HG03432 (cell line): ENCODE measurements at regions not wholly inside any gene's neighbourhood (a gene's known extent, or its start where the extent isn't known, plus 50 kb on each side); places are given as distances from the start of the nearest gene placed in this dataset.

Source experiments
- ATAC-seq: cut with Tn5 transposase; IDR thresholded peaks from one replicate; pipeline ENCODE4 v1.9.1; 2021; ENCODE audit warnings: mild to moderate bottlenecking, moderate library complexity; ENCODE audit not compliant: unreplicated experiment

DNA sequence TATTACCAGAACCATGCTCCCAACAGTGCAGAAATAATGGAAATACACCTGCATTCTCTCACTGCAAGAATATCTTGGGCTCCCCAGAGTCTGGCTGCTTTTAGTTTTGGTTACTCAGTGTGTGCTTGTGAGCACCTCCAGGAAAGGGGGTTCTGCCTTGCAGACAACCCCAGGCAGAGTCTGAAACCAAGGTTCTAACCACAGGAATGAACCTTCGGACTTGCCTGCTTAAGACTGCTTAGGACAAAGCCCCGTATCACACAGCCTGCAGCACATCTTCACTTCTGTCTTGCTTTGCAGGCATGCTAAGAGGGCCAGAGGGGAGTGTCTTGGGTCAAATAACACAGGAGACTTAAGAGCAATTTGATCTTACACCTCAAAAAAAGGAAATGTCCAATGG, 94.8 kb upstream of the SPATA31C2 start:
- ATAC-seq: no peak

GRCh38 chr9:88230612-88231011, 92.3 kb upstream of the SPATA31C2 start:
- no peak for ATAC-seq

DNA sequence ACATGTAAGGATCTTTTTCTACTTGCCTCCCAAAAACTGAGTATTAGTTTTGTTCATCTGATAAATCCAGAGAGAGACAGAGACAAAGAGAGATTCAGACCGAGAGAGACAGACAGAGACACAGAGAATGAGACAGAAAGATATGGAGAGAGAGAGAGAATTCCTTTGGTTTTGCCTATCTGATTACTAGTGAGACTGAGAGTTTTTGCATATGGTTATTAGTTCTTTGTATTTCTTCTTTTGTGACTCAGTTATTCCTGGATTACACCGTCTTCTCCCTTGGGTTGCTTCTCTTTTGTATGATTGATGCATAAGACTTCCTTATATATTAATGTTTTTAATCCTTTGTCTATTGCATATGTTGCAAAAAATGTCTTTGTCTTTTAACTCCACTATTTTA, 91.2 kb upstream of the SPATA31C2 start:
- no peak for ATAC-seq

GRCh38 chr9:88224938-88225337, 86.7 kb upstream of the SPATA31C2 start:
- ATAC-seq: no peak

- ATAC-seq: no peak
Measured at GRCh38 chr9:88221105-88221504, 82.8 kb upstream of the SPATA31C2 start.

GRCh38 chr9:88220652-88221051, 82.4 kb upstream of the SPATA31C2 start:
- ATAC-seq: no peak

DNA sequence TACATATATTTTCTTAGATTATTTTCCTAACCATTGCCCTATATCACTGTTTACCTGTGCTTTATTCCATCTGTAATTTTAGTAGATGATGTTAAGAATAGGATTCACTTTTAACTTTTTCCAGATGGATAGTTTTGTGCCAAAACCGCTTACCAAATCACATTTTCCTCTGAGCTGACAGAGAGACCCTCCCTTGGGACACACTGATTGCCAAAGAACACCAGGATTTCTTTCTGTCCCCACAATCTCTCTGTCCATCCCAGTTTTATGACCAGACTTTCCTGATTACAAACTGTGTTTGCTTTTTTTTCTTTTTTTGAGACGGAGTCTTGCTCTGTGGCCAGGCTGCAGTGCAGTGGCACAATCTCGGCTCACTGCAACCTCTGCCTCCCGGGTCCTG, 81.3 kb upstream of the SPATA31C2 start:
- no peak for ATAC-seq

- no peak for ATAC-seq
Measured at GRCh38 chr9:88218726-88219125, 80.5 kb upstream of the SPATA31C2 start.

GRCh38 chr9:88216126-88216995, 78.1 kb upstream of the SPATA31C2 start:
- no peak for ATAC-seq

- ATAC-seq: no peak
Measured at GRCh38 chr9:88215196-88216125, 77.2 kb upstream of the SPATA31C2 start.

GRCh38 chr9:88202321-88202720, 64.0 kb upstream of the SPATA31C2 start:
- no peak for ATAC-seq

- no peak for ATAC-seq
Measured at GRCh38 chr9:88198341-88198807, 60.1 kb upstream of the SPATA31C2 start.

- no peak for ATAC-seq
Measured at GRCh38 chr9:88197781-88198340, 59.6 kb upstream of the SPATA31C2 start.

- no peak for ATAC-seq
Measured at GRCh38 chr9:88197016-88197415, 58.7 kb upstream of the SPATA31C2 start.

- no peak for ATAC-seq
Measured at GRCh38 chr9:88196142-88196790, 58.0 kb upstream of the SPATA31C2 start.

- ATAC-seq: no peak
Measured at GRCh38 chr9:88193766-88194165, 55.5 kb upstream of the SPATA31C2 start.

- no peak for ATAC-seq
Measured at GRCh38 chr9:88191456-88191855, 53.2 kb upstream of the SPATA31C2 start.

GRCh38 chr9:88189371-88189770, 51.1 kb upstream of the SPATA31C2 start:
- no peak for ATAC-seq
